ENCODE measurements at regions not wholly inside any gene's neighbourhood (a gene's known extent, or its start where the extent isn't known, plus 50 kb on each side); places are given as distances from the start of the nearest gene placed in this dataset.

DNA sequence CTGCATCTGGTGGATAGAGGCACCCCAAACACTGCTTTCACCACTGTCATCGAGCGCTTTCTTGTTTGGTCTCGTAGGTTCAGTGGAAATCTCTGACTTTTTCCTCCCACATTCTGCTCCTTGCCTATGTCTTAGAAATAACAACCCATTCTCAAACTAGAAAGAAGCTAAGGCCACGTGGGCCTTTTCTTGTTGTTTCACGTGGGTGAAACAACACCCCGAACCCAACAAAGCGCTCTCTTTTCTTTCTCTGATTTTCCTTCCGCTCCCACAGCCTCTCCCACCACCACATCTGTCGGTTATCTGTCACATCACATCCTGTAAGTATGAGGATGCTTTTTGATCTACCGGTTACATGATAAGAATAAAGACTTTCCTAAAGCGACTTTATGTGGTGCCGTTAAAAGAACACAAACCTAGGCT is 77.1 kb downstream of the LINC01488 start:
- Histone ChIP-seq H3K27me3 (ENCODE audit: low read depth, low read length) (no peaks in the 10 kb centered on the region), H3K4me2 (ENCODE audit: low read length) (no peak overlapping the region), H2AFZ (ENCODE audit: low read depth, low read length) (no peak overlapping the region), H3K9me3 (ENCODE audit: insufficient read depth, low read length) (0 out of 2 replicates have a peak, but pooled peaks cover 3% of the 10 kb centered on the region), H3K4me3 (ENCODE audit: low read length) (no peak overlapping the region), H3K27ac (ENCODE audit: low read length) (no peak overlapping the region), H3K79me2 (ENCODE audit: low read length) (no peaks in the 10 kb centered on the region), H3K36me3 (replicated peaks; ENCODE audit: low read depth, low read length) (no peaks in the 10 kb centered on the region), H4K20me1 (ENCODE audit: insufficient read depth, low read length) (no peaks in the 10 kb centered on the region), H3K4me1 (ENCODE audit: low read length) (peaks cover 4% of the 10 kb centered on the region; the same call in 1 of the 2 replicates), H3K9ac (ENCODE audit: low read length) (no peak overlapping the region)
- TF ChIP-seq, protein P1, sequence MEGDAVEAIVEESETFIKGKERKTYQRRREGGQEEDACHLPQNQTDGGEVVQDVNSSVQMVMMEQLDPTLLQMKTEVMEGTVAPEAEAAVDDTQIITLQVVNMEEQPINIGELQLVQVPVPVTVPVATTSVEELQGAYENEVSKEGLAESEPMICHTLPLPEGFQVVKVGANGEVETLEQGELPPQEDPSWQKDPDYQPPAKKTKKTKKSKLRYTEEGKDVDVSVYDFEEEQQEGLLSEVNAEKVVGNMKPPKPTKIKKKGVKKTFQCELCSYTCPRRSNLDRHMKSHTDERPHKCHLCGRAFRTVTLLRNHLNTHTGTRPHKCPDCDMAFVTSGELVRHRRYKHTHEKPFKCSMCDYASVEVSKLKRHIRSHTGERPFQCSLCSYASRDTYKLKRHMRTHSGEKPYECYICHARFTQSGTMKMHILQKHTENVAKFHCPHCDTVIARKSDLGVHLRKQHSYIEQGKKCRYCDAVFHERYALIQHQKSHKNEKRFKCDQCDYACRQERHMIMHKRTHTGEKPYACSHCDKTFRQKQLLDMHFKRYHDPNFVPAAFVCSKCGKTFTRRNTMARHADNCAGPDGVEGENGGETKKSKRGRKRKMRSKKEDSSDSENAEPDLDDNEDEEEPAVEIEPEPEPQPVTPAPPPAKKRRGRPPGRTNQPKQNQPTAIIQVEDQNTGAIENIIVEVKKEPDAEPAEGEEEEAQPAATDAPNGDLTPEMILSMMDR (IDR thresholded peaks at IDR 0.05; ENCODE audit: low read depth, low read length), result no peak
- TF ChIP-seq EZH2phosphoT487 (IDR thresholded peaks at IDR 0.05; ENCODE audit: low read depth), result no peak

DNA sequence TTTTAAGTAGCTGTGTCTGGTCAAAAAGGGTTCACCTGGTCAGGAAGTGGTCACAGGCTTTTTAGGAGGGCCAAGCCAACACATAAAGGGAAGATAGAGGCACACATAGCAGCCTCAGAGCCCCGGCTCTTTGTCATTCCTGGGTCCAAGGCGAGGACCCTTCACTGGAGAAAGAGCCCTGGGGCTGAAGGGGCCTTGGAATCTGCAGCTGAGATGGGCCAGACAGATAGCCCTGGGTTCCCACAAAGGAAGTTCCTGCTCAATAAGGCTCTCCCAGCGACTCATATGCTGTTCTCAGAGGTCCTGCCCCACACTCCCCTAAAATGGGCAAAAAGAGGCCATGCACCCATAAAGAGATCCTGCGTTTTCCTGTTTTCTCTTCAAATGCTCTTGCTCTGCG is 77.7 kb downstream of the LINC01488 start:
- no peaks in the 10 kb centered on the region for H3K79me2 ChIP-seq (ENCODE audit: low read length)
- H3K4me2 ChIP-seq (ENCODE audit: low read length), result no peak overlapping the region
- no peak overlapping the region for H3K27ac ChIP-seq (ENCODE audit: low read length)
- no peaks in the 10 kb centered on the region for H3K27me3 ChIP-seq (ENCODE audit: low read depth, low read length)
- H3K9me3 ChIP-seq (ENCODE audit: insufficient read depth, low read length), result 0 out of 2 replicates have a peak, but pooled peaks cover 3% of the 10 kb centered on the region
- H3K9ac ChIP-seq (ENCODE audit: low read length), result no peak overlapping the region
- H3K36me3 ChIP-seq (replicated peaks; ENCODE audit: low read depth, low read length), result no peaks in the 10 kb centered on the region
- H3K4me3 ChIP-seq (ENCODE audit: low read length), result no peak overlapping the region
- H4K20me1 ChIP-seq (ENCODE audit: insufficient read depth, low read length), result no peaks in the 10 kb centered on the region
- no peak overlapping the region for H2AFZ ChIP-seq (ENCODE audit: low read depth, low read length)
- H3K4me1 ChIP-seq (ENCODE audit: low read length), result peaks cover 4% of the 10 kb centered on the region; the same call in 1 of the 2 replicates
- no peak for TF ChIP-seq EZH2phosphoT487 (IDR thresholded peaks at IDR 0.05; ENCODE audit: low read depth)

DNA sequence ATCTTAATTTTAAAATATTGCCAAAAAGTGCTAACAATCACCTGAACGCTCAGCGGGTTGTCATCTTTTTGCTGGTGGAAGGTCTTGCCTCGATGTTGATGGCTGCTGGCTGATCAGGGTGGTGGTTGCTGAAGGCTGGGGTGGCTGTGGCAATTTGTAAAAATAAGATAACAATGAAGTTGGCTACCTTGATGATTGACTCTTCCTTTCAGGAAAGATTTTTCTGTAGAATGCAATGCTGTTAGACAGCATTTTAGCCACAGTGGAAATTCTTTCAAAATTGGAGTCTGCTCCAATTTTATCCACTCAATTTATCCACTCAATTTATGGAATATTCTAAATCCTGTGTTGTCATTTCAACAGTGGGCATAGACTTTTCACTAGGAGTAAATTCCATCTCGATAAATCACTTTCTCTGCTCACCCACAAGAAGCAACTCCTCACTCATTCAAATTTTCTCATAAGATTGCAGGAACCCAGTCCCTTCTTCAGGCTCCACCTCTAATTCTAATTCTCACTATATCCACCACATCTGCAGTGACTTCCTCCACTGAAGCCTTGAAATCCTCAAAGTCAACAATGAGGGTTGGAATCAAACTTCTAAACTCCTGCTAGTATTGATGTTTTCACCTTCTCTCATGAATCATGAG is 78.8 kb downstream of the LINC01488 start:
- Histone ChIP-seq H3K36me3 (replicated peaks; ENCODE audit: low read depth, low read length) (no peaks in the 10 kb centered on the region), H3K4me2 (ENCODE audit: low read length) (no peak overlapping the region), H3K9me3 (ENCODE audit: insufficient read depth, low read length) (0 out of 2 replicates have a peak, but pooled peaks cover 3% of the 10 kb centered on the region), H3K27ac (ENCODE audit: low read length) (no peak overlapping the region), H2AFZ (ENCODE audit: low read depth, low read length) (no peak overlapping the region), H3K27me3 (ENCODE audit: low read depth, low read length) (no peaks in the 10 kb centered on the region), H3K4me3 (ENCODE audit: low read length) (no peak overlapping the region), H4K20me1 (ENCODE audit: insufficient read depth, low read length) (no peaks in the 10 kb centered on the region), H3K9ac (ENCODE audit: low read length) (no peak overlapping the region), H3K4me1 (ENCODE audit: low read length) (peaks cover 4% of the 10 kb centered on the region; the same call in 1 of the 2 replicates), H3K79me2 (ENCODE audit: low read length) (no peaks in the 10 kb centered on the region)
- TF ChIP-seq, protein P1 (IDR thresholded peaks at IDR 0.05; ENCODE audit: low read depth, low read length), result no peak
- TF ChIP-seq EZH2phosphoT487 (IDR thresholded peaks at IDR 0.05; ENCODE audit: low read depth), result no peak

DNA sequence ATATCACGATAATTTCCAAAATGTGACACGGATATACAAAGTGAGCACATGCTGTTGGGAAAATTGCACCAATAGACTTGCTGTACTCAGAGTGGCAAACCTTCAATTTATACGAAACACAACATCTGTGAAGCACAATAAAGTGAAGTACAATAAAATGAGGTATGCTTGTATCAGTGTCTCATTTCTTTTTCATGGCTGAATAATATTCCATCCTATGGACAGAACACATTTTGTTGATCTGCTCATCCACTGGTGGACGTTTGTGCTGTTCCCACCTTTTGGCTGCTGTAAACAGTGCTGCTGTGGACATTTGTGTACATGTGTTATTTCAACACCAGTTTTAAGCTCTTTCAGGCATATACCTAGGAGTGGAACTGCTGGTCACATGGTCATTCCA is 78.7 kb upstream of the CCND1 start:
- H2AFZ ChIP-seq (ENCODE audit: low read depth, low read length), result no peak overlapping the region
- H4K20me1 ChIP-seq (ENCODE audit: insufficient read depth, low read length), result no peaks in the 10 kb centered on the region
- no peaks in the 10 kb centered on the region for H3K36me3 ChIP-seq (replicated peaks; ENCODE audit: low read depth, low read length)
- no peaks in the 10 kb centered on the region for H3K27me3 ChIP-seq (ENCODE audit: low read depth, low read length)
- H3K79me2 ChIP-seq (ENCODE audit: low read length), result no peaks in the 10 kb centered on the region
- no peak for TF ChIP-seq EZH2phosphoT487 (IDR thresholded peaks at IDR 0.05; ENCODE audit: low read depth)
- TF ChIP-seq, protein P1 (IDR thresholded peaks at IDR 0.05; ENCODE audit: low read depth, low read length), result no peak
- H3K4me3 ChIP-seq (ENCODE audit: low read length), result no peak overlapping the region
- no peak overlapping the region for H3K27ac ChIP-seq (ENCODE audit: low read length)
- peaks cover 9% of the 10 kb centered on the region; the same call in 1 of the 2 replicates for H3K9me3 ChIP-seq (ENCODE audit: insufficient read depth, low read length)
- no peak overlapping the region for H3K9ac ChIP-seq (ENCODE audit: low read length)
- H3K4me2 ChIP-seq (ENCODE audit: low read length), result no peak overlapping the region
- peaks cover 6% of the 10 kb centered on the region; the same call in 1 of the 2 replicates for H3K4me1 ChIP-seq (ENCODE audit: low read length)

Data from OCI-LY3 (cell line).